ENCODE measurements at regions not wholly inside any gene's neighbourhood (a gene's known extent, or its start where the extent isn't known, plus 50 kb on each side); places are given as distances from the start of the nearest gene placed in this dataset.
"Not testable (repeated sequence)": the region's sequence is repeated elsewhere in the genome, so short reads cannot be mapped to it uniquely, and the experiment has no call there.

DNA sequence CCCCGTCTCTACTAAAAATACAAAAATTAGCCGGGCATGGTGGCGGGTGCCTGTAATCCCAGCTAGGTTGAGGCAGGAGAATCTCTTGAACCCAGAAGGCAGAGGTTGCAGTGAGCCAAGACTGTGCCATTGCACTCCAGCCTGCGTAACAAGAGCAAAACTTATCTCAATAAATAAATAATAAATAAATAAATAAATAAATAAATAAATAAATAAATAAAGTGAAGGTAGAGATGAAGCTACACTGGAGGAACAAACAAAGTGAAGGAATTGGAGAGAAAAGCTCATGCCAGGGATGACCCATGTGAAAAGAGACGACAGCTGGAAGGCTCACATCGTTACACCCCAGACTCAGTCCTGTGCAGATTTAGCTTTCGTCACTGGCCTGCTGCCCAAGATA lies 157.3 kb upstream of the ARHGAP28 start:
- not testable (repeated sequence) for DNase-seq

DNA sequence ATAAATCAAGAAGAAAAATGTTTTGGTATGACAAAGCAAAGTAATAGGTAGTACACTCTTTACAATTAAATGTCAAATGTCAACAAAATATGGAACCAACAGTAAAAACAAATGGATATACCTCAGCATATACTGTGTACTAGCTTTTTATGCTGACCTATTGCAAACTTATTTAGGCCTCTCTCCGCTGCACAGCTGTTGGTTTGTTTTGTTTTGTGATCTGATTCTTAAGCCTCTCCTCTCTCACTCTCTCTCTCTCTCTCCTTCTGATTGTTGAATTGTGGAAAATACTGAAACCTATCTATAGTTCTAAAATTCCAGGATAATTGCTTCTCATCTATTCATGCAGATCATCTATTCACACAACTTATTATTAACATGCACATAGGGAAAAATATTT lies 154.9 kb upstream of the ARHGAP28 start:
- no peak for DNase-seq

DNA sequence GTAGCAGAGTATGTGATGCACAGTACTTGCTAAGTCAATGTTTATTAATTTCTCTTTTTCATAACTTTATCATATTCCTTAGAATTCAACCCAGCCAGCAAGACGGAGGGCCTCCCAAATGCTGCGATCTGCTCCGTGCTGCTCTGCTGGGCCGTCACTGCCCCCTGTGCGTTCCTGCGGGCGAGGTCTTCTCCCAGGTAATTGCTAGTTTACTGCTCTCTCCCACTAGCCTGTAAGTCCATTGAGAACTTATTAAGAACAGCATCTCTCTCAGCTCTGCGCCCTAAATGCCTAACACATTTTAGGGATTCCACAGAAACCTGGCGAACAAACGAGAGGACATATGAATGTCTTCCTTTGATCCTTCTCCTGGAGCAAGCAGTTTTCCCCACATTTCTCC lies 153.6 kb upstream of the ARHGAP28 start:
- no peak for DNase-seq

DNA sequence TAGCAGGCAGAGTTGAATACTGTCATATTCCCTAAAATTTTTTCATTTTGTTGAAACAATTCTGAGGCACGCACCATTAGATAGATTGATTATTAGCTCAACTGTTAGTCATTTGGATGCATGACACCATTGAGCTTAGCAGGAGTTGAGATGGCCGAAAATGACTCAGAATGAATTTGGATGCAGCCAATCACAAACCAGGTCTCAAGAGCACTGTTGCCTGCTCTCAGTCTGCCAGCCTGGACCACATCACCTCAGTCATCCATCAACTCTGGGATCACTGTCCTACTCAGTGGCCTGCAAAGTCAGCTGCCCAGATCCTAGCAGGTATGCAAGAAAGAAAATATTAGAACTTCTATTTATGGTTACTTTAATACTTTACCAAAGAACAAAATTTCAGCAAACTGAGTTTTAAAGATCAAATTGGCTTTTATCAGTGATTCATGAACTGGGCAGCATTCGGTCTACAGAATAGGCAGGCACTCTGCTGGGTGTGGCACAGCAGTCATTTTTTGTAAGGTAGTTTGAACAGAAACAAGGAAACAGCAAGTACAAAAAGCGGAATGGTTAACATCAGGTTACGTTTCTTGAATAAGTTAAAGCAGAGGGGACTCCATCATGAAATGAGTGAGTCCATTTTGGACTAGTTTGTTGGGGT lies 152.7 kb upstream of the ARHGAP28 start:
- no peak for DNase-seq

DNA sequence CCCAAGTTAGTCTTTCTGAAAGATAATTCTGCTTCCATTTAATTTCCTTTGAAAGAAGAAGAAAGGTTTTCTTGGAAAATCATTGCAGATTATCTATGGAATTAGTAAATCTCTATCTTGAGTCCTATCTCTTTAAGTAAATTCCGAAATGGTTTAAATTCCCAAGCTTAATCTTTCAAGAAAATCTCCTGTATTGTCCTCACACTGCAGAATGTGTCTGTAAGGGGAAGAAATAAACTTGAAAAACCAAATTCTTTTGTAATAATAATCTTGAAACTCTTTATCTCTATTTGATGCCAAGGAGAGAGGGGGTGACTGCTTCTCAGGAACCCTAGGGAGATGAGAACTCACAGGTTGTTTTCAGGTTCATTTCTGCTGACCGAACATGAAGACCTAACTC lies 150.8 kb upstream of the ARHGAP28 start:
- DNase-seq: no peak

DNA sequence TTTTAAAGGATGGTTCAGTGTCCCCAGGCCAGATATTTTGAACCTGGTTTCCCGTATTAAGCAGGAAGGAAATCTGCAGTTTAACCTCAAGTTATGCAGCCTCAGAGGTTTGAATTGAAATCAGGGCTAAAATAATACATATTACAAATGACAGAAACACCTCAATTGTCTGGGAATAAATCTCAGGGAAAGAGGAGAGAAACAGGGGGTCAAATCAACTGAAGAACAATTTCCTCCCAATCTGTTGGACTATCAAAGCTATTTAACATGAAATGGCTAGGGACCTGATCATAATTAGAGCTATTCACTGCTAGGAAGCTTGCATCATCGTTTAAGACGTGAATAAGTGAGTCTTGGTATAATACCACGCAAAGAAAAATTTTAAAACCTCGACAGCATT lies 150.0 kb upstream of the ARHGAP28 start:
- no peak for DNase-seq

DNA sequence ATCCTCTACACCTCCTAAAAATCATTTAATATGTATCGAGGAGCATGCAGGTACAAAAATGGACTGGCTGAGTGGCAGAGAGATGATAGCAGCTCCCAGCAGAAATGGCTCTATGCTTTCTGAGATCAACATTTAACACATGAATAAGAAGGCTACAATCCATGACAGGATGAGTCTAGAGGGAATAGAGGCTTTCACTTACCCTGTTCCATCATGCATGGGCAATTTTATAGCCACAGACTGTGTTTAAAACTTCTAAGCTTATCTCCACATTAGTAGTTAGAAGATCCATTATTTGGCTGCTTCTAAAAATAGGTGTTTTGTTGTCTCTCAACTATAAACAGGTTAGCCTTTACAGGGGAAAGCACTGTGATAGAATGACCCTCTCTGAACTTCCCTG lies 149.1 kb upstream of the ARHGAP28 start:
- DNase-seq: no peak

DNA sequence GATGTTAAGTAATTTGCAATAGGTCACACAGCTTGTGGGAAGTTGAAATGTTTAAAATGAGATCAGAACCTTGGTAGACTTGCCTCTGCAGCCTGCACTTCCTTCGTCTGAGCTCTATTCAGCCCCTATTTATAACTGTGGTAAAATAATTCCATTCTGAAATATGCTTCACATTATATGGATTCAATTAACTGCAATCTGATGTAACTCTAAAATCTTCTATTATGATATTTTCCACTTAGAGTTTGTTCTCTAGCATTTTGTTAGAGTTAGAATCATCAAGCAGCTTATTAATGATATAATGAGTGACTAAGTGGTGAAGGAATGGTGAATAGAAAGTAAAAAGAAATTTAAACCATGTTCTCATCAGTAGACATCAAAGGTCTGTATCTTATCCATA lies 139.6 kb upstream of the ARHGAP28 start:
- no peak for DNase-seq

DNA sequence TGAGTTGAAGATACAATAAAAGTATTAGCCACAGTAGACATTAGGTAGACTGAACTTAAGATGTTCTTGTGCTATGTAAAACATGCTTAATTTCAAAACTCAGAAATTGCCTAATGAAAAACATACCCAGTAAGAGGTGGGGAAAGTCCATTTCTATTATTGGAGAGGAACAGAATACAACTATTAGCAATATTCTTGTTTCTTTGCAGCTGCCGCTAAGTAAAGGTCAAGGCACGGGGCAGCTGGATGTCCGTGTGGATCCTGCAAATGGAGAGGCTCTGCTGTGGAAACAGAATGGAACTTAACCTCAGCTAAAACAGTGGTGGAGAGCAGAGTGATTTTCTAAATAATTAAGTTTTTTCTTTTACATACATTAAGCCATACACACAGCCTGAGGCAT lies 139.2 kb upstream of the ARHGAP28 start:
- DNase-seq: no peak

DNA sequence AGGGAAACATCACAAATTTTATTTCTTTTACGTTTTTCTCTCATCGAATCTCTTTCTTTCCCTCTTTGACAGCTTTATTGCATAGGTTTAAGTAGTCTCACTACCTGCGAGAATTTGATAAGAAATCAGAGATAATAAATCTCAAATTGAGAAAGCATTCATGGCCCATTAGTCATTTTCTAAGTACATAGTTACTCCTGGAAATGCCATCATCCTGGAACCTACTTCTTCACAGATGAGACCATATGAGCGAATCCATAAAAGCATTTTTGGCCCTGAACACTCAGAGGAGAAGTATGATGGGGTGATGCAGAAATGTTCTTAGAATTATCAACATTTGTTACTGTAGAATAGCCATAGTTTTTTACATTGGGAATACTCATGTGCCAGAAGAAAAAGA lies 138.0 kb upstream of the ARHGAP28 start:
- no peak for DNase-seq

DNA sequence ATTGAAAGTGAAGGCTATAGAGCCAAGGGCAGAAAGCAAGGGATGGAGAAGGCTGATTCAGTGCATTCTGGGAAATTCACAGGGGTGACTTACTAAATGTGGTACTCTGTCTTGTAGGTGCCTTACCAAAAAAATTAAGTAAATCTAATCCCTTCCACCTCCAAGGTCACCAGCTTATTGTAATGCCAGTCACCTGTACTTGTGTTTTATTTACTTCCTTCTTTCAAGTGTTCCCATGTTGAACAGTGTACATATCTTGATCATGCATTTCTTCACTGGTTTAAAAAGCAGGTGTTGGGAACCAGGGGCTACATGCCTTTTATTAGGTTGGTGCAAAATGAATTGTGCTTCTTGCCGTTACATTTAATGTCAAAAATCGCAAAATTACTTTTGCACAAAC lies 137.0 kb upstream of the ARHGAP28 start:
- no peak for DNase-seq

DNA sequence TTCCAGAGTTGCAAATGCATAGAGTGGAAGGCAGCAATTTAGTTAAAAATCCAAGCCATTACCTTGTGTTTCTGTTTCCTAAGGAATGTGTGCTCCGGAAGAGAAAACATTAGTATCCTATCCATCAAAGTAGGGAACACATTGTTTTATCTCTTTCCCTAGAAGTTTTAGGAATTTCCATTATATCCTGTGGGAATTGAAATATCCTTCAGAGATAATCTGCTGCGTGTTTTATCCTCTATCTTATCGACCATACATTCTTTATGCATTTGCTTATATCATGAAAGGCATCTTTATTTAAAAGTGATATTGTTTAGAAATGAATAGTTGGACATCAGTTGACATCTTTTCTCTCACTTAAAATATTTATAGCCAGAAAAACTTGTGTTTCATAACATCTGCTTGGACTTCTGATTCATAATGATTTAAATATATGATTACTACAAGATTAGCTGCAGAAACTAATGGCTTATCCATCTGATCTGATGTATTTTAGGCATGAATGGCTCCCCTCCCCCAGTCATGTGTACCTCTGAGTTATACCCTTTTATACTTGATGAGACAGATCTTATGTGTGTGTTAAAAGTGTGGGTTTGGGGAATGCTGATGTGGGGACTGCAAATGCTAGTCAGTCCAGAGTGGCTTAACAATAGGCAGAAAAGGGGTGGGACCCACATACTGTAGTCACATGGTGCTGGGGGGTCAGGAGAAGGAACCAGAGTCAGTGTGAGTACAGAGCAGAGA lies 136.2 kb upstream of the ARHGAP28 start:
- DNase-seq: no peak

DNA sequence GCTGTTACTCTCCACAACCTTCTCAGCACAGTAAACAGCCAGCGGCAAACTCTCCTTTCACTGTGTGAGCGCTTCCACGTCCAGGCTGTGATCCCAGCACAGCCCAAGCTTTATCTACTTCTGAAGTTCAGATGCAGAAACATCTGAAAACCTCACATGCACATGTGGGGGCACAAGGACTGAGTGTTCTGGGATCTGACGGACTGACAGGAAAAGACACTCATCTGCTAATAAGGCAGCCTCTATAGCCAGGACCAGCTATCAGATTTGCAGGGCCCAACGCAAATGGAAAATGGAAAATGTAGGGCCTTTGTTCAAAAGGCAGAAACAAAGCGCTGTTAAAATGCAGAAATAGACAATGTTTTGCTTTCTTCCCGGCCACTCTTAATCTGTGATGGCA lies 133.8 kb upstream of the ARHGAP28 start:
- no peak for DNase-seq

DNA sequence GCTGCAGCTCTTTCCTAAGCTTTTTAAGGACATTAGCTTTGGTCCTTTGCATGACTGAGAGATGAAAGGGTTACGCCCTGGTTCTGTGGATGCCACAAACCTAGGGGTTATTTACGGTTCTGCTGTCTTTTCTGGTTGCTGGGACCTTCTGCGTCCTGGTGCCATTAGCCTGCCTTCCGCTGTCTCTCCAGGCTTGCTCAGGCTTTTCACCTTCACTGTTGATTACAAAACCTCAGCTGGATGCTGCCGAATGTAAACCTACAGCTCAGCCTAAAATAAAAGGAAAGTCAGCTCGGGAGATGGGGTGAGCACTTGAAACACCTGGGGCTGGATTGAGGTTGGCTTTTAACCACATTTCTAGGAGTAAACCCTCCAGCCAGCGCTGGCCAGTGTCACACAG lies 130.9 kb upstream of the ARHGAP28 start:
- no peak for DNase-seq

DNA sequence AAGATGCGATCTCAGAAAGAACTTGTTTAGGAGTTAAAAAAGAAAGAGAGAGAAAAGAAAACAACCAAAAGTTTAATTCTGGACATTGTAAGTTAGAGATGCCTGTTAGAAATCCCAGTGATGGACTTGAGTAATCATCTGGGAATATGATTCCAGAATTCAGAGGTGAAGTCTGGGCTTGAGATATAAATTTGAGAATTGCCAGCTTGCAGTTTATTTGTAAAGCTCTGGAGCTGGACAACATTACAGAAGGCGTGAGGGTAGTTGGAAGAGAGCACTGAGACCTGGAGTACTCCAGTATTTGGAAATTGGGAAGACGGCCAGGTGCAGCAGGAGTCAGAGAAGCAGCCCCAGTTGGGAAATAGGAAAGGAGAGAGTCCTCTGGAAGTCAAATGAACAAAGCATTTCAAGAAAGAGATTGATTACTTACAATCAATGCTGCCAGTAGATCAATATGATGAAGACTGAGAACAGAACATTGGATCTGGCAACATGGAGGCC lies 128.8 kb upstream of the ARHGAP28 start:
- DNase-seq: no peak

DNA sequence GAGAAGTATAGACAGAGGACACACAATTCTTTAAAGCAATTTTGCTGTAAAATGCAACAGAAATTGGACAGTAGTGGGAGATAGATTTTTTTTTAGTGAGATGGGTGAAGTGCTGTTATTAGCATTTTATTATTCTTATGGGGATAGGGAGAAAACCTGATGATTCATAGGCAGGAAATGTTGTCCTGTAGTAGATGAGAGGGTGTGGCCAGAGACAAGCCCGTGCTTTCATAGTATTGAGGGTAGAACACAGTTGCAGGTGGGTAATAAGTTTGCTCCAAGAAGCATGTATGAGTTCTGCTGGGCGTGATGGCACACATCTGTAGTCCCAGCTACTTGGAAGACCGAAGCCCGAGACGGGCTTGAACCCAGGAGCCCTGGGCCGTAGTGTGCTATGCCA lies 128.3 kb upstream of the ARHGAP28 start:
- DNase-seq: no peak

DNA sequence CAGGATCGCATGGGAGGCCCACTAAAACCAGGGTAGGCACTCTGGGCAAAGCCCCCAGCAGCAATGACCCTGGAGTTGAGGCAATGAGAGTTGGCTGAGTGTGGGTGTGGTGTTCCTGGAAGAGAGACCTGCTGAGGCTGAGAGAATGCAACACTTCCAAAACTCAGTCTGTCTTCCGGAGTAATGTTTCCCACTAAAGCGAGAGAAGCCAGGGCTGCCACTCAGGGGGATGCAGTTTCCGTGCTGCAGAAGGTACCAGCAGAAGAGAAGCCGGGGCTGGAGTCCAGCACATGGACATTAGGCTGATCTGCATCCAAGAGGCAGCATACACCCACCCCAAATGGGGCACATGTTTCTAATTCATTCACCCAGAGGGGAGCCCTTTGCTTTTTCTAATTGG lies 127.2 kb upstream of the ARHGAP28 start:
- no peak for DNase-seq

DNA sequence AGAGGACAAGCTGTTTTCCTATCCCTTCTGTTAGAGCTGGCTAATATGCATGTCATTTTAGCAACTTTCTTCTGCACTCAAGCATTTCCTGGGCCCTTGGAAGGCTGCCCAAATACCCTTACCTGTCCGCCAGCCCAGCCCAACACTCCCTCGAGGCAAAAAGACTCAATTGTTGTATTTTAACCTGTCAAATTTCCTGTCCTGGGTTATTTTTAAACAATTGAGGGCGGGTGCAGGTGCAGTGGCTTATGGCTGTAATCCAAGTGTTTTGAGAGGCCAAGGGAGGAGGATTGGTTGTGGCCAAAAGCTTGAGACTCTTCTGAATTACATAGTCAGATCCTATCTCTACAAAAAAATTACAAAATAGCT lies 125.0 kb upstream of the ARHGAP28 start:
- DNase-seq: no peak

DNA sequence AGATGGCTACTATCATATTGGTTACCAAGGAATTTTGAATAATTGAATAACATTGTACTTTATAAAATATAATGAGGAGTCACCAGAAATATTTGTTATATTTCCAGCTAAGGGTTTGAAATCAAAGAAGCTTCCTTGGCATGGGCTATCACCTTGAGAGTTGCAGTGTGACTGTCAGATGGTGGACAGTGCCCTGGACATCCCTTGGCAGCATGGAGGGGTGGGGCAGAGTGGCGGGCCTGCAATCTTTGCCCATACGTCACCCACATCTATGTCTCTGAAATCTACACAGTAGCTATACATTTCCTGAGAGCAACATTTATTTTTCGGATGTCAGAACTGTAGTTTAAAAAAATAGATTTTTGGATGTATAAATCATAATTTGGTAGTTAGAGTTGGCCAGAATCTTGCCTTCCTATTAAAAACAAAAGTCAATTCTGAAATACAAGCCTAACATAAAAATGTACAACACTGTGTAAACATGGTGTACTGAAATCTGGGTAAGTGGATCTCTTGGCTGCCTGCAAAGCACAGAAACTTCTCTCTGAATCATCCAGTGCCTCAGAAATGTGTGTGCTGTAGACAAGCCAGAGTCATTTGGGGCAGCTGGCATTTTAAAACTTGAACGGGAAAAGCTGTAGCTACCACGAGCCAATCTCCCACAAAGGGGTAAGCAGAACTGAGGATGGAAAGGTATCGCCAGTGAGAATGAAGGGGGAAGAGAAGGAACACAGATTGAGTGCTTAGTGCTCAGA lies 124.2 kb upstream of the ARHGAP28 start:
- DNase-seq: no peak

DNA sequence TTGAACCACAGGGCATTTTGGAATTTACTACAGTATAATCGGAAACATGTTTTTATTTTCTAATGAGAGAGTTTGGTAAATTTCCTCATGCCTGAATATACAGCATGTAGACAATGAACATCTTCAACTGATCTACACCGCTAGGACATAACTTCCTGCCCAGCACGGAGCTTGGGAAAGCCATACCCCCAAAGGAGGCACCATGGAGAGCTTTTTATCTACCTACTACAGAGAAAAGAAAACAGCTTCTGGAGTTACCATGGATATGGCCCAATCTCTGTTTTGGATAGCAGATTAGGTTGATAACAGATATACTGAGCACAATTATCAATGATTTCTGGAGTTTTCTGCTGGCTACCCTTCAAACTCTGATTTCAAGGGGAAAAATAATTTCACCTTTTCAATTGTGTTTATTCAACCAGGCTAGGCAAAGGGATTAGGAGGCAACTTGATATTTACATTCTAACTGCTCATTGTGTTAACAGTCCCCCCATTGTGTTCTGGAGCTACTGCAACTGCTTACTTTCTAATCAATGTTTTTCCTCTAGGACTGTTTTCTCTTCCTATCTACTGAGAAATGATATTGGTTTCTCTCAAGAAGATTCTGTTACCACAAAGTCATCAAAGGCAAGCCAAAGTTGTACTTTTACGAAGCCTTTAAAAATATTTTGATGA lies 123.0 kb upstream of the ARHGAP28 start:
- DNase-seq: no peak

DNA sequence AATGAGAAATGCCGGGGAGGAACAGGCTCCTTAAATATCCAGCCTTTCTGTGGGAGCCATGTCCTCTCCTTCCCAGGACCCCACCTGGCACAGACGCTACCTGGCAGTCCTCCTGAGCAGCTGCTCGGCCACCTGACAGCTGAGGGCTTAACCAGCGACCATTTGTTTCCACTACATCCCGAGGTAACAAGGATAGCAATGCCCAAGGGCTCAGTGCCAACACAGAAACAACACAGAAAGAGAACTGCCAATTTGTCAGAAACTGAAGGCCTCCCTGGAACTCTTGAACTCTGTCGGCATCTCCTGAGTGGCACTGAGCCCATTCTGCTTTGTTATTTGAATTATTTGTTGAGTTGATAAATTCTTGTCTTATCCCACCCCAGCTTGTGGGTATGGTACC lies 122.2 kb upstream of the ARHGAP28 start:
- no peak for DNase-seq

DNA sequence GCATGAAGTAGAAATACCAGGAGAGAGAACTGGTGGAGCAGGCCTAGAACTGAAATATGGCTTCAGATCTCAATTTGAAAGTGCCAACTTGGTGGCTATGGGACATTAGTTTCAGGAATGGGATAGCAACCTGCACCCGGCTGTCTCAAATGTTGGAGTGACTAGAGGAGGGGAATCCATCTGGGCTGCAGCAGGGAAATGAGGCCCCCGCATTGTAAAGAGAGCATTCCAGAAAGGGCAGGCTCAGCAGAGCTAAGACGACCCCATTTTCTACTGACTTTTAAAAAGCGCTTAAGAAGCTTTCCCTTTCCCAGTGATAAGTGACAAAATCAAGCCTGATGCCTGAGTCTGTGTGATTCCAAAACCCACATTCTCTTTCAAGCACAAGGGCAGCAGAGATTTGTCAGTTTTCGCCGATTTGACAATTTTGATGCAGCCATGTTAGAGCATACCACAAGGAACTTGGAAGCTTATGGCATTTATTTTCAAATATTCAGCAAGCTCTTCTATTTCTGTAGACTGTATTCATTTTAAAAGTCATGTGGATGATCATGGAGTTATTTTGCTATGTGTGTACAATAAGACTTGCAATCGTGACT lies 119.8 kb upstream of the ARHGAP28 start:
- no peak for DNase-seq

DNA sequence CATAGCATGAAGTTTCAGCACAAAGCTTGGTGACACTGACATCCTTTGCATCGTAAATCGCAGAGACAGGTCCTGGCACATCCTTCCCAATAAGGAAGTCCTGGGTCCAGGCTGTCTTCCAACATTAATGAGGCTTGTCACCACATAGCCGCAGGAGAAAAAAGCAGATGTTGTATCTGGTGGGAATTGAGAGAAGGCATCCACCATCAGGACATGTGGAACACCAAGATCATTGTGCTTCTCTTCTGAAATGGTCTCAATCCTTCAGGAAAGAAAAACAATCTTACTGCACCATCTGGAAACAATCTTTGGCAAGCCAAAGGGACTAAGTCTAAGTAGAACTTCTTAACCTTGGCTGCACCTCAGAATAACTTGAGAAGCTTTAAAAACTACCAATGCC lies 119.0 kb upstream of the ARHGAP28 start:
- no peak for DNase-seq

Data from stimulated activated CD4-positive, alpha-beta T cell treated with anti-CD3 and anti-CD28 coated beads, Interleukin-1b, Interleukin-23, amount 100 ng/mL, for 48 hours (primary cell).